Liver (tissue), 8 donors: ENCODE measurements at regions not wholly inside any gene's neighbourhood (a gene's known extent, or its start where the extent isn't known, plus 50 kb on each side); places are given as distances from the start of the nearest gene placed in this dataset.
A peak's percentile ranks its signal among the peaks of the same experiment; 100 is the strongest.

Experiments
- DNase-seq: peaks from one replicate; pipeline ENCODE4 v3.0.0-alpha.2; 2017; ENCODE audit warnings: low spot score
- H3K27ac ChIP-seq, 2 donors: one replicate each; pipeline ENCODE4 v1.7.0; 2013; ENCODE audit warnings: inconsistent platforms in 2 of 2, low read length in 2 of 2, control low read depth in 1 of 2, low read depth in 1 of 2, mild to moderate bottlenecking in 1 of 2
- H3K27me3 ChIP-seq, 4 donors: one replicate each; pipeline versions ENCODE4 v1.6.1 to v1.7.0; 2013; ENCODE audit warnings: low read length in 3 of 4, inconsistent platforms in 1 of 4, mild to moderate bottlenecking in 1 of 4, moderate library complexity in 1 of 4; ENCODE audit not compliant: control insufficient read depth in 4 of 4, insufficient read depth in 4 of 4
- H3K36me3 ChIP-seq, 4 donors: one replicate each; pipeline versions ENCODE4 v1.6.1 to v1.7.0; 2013; ENCODE audit warnings: low read length in 3 of 4, mild to moderate bottlenecking in 3 of 4, low read depth in 1 of 4, moderate library complexity in 1 of 4; ENCODE audit not compliant: control insufficient read depth in 4 of 4, insufficient read depth in 3 of 4
- H3K4me1 ChIP-seq, 4 donors: one replicate each; pipeline versions ENCODE4 v1.6.1 to v1.7.0; 2013; ENCODE audit warnings: low read length in 3 of 4, mild to moderate bottlenecking in 3 of 4, moderate library complexity in 1 of 4; ENCODE audit not compliant: control insufficient read depth in 4 of 4, insufficient read depth in 4 of 4
- H3K4me3 ChIP-seq, 3 donors: one replicate each; pipeline versions ENCODE4 v1.6.1 to v1.7.0; 2013; ENCODE audit warnings: low read length in 3 of 3, control low read depth in 1 of 3, low read depth in 1 of 3, mild to moderate bottlenecking in 1 of 3
- H3K9ac ChIP-seq, 2 donors: one replicate each; pipeline ENCODE4 v1.7.0; 2013; ENCODE audit warnings: low read length in 2 of 2, mild to moderate bottlenecking in 2 of 2, moderate library complexity in 2 of 2, control low read depth in 1 of 2, low read depth in 1 of 2
- H3K9me3 ChIP-seq, 4 donors: one replicate each; pipeline versions ENCODE4 v1.6.1 to v1.7.0; 2013; ENCODE audit warnings: low read length in 3 of 4; ENCODE audit not compliant: control insufficient read depth in 4 of 4
- ATF3 ChIP-seq: IDR thresholded peaks from 2 replicates; pipeline ENCODE4 v1.6.1; 2016; ENCODE audit warnings: antibody characterized with exemption
- EGR1 ChIP-seq, 2 donors: IDR thresholded peaks; 2 replicates each; pipeline ENCODE4 v1.6.1; 2016 to 2018; ENCODE audit warnings: antibody characterized with exemption in 2 of 2, low read depth in 2 of 2
- FOXA1 ChIP-seq: IDR thresholded peaks from 2 replicates; pipeline ENCODE4 v1.6.1; 2016; ENCODE audit warnings: antibody characterized with exemption
- FOXA2 ChIP-seq: IDR thresholded peaks from 2 replicates; pipeline ENCODE4 v1.6.1; 2016; ENCODE audit warnings: antibody characterized with exemption
- GABPA ChIP-seq, 2 donors: IDR thresholded peaks in 1 of 2; conservative IDR thresholded peaks in 1 of 2; 2 replicates each; pipeline ENCODE4 v1.6.1; 2016; ENCODE audit warnings: antibody characterized with exemption in 2 of 2, mild to moderate bottlenecking in 1 of 2, moderate library complexity in 1 of 2
- HNF4A ChIP-seq, 2 donors: conservative IDR thresholded peaks; 2 replicates each; pipeline ENCODE4 v1.6.1; 2016; ENCODE audit warnings: antibody characterized with exemption in 2 of 2, mild to moderate bottlenecking in 2 of 2
- HNF4G ChIP-seq: IDR thresholded peaks from 2 replicates; pipeline ENCODE4 v1.6.1; 2016; ENCODE audit warnings: antibody characterized with exemption
- JUND ChIP-seq, 2 donors: IDR thresholded peaks; 2 replicates each; pipeline ENCODE4 v1.6.1; 2016; ENCODE audit warnings: antibody characterized with exemption in 2 of 2
- NR2F2 ChIP-seq: IDR thresholded peaks from 2 replicates; pipeline ENCODE4 v1.6.1; 2016; ENCODE audit warnings: antibody characterized with exemption
- RAD21 ChIP-seq, 2 donors: IDR thresholded peaks; 2 replicates each; pipeline ENCODE4 v1.6.1; 2016; ENCODE audit warnings: antibody characterized with exemption in 2 of 2, mild to moderate bottlenecking in 2 of 2
- REST ChIP-seq: IDR thresholded peaks from 2 replicates; pipeline ENCODE4 v1.6.1; 2016; ENCODE audit warnings: antibody characterized with exemption, mild to moderate bottlenecking
- RXRA ChIP-seq, 2 donors: IDR thresholded peaks; 2 replicates each; pipeline ENCODE4 v1.6.1; 2017 to 2018; ENCODE audit warnings: antibody characterized with exemption in 2 of 2, mild to moderate bottlenecking in 1 of 2
- SP1 ChIP-seq: IDR thresholded peaks from 2 replicates; pipeline ENCODE4 v1.6.1; 2018; ENCODE audit warnings: antibody characterized with exemption, mild to moderate bottlenecking
- TAF1 ChIP-seq: conservative IDR thresholded peaks from 2 replicates; pipeline ENCODE4 v1.6.1; 2016; ENCODE audit warnings: antibody characterized with exemption, mild to moderate bottlenecking
- YY1 ChIP-seq: IDR thresholded peaks from 2 replicates; pipeline ENCODE4 v1.6.1; 2016; ENCODE audit warnings: antibody characterized with exemption, mild to moderate bottlenecking
- WGBS: extraction: QIAGEN DNeasy Blood & Tissue Kit; methylation state at CpG from one replicate; pipeline ENCODE4 v1.1.7; 2013; 5-methylcytosine and 5-hydroxymethylcytosine counted together
- TF ChIP-seq, protein P1 (sequence below): fragments of 150-350 bp; IDR thresholded peaks from 2 replicates; pipeline ENCODE4 v1.5.1; 2017; ENCODE audit warnings: improper control_type of control experiment, low read depth, low read length; ENCODE audit not compliant: missing input control
- TF ChIP-seq, protein P2 (sequence below): IDR thresholded peaks from 2 replicates; pipeline ENCODE4 v1.6.1; 2016; ENCODE audit warnings: antibody characterized with exemption
- TF ChIP-seq, protein P3 (sequence below): IDR thresholded peaks from 2 replicates; pipeline ENCODE4 v1.6.1; 2016; ENCODE audit warnings: antibody characterized with exemption
- donor health status: healthy.
- donor health status: healthy.
- donor health status: healthy.
- donor health status: healthy.
- donor health status: healthy.

DNA sequence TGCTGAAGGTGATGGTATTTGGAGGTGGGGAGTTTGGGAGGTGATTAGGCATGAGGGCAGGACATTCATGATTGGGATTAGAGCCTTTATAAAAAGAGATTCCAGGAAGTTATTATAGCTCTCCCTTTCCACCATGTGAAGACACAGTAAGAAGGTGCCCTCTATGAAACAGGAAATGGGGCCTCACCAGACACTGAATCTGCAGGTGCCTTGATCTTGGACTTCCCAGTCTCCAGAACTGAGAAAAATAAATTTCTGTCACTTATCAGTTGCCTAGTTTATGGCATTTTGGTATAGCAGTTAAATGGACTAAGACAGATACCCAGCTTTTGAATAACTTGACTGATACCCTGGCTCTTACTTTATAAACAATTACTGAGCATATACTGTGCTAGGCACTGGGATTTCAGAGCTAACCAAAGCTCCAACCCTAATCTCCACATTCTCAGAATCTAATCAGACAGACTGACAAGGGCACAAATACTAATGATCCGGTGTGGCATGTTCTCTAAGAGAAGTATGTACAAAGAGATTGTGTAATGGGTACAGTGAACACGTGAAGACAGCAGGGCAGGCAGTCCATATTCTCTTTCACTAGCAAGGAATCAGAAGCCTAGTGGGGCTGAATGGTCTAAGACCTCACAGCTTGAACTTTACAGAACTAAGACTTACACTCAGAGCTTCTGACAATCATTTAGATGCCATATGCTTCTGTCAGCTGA lies 343.1 kb downstream of the WDR72 start:
- H3K9me3 ChIP-seq, result no peaks in the 10 kb centered on the region
- H3K27me3 ChIP-seq, result no peaks in the 10 kb centered on the region
- peak overlapping the region; percentile 38 to 61 for H3K27ac ChIP-seq
- H3K4me1 ChIP-seq, result peaks cover 0 to 23% (median 9%) of the 10 kb centered on the region in 4 donors
- no peak overlapping the region for H3K4me3 ChIP-seq
- TF ChIP-seq YY1, result peak; percentile 70
- peak; percentile 45 for TF ChIP-seq TAF1
- peak; percentile 35 for TF ChIP-seq FOXA1
- TF ChIP-seq, protein P1, sequence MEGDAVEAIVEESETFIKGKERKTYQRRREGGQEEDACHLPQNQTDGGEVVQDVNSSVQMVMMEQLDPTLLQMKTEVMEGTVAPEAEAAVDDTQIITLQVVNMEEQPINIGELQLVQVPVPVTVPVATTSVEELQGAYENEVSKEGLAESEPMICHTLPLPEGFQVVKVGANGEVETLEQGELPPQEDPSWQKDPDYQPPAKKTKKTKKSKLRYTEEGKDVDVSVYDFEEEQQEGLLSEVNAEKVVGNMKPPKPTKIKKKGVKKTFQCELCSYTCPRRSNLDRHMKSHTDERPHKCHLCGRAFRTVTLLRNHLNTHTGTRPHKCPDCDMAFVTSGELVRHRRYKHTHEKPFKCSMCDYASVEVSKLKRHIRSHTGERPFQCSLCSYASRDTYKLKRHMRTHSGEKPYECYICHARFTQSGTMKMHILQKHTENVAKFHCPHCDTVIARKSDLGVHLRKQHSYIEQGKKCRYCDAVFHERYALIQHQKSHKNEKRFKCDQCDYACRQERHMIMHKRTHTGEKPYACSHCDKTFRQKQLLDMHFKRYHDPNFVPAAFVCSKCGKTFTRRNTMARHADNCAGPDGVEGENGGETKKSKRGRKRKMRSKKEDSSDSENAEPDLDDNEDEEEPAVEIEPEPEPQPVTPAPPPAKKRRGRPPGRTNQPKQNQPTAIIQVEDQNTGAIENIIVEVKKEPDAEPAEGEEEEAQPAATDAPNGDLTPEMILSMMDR, result no peak
- TF ChIP-seq GABPA (IDR thresholded peaks at IDR 0.05 in 1 of 2, conservative IDR thresholded peaks at IDR 0.05 in 1 of 2), result no peak
- TF ChIP-seq RAD21 (IDR thresholded peaks at IDR 0.05), result peak; percentile 54
- peak; percentile 38 for TF ChIP-seq FOXA2
- TF ChIP-seq RXRA (IDR thresholded peaks at IDR 0.05), result peak; percentile 63 to 68
- TF ChIP-seq, protein P2, sequence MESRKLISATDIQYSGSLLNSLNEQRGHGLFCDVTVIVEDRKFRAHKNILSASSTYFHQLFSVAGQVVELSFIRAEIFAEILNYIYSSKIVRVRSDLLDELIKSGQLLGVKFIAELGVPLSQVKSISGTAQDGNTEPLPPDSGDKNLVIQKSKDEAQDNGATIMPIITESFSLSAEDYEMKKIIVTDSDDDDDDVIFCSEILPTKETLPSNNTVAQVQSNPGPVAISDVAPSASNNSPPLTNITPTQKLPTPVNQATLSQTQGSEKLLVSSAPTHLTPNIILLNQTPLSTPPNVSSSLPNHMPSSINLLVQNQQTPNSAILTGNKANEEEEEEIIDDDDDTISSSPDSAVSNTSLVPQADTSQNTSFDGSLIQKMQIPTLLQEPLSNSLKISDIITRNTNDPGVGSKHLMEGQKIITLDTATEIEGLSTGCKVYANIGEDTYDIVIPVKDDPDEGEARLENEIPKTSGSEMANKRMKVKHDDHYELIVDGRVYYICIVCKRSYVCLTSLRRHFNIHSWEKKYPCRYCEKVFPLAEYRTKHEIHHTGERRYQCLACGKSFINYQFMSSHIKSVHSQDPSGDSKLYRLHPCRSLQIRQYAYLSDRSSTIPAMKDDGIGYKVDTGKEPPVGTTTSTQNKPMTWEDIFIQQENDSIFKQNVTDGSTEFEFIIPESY, result peak; percentile 36
- no peak for TF ChIP-seq NR2F2
- peak; percentile 30 for TF ChIP-seq ATF3
- peak; percentile 69 to 70 for TF ChIP-seq HNF4A (conservative IDR thresholded peaks at IDR 0.05)
- TF ChIP-seq, protein P3, sequence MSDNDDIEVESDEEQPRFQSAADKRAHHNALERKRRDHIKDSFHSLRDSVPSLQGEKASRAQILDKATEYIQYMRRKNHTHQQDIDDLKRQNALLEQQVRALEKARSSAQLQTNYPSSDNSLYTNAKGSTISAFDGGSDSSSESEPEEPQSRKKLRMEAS, result peak; percentile 21
- TF ChIP-seq JUND (IDR thresholded peaks at IDR 0.05), result no peak
- TF ChIP-seq REST, result peak; percentile 41
- no peak for TF ChIP-seq HNF4G
- TF ChIP-seq EGR1 (IDR thresholded peaks at IDR 0.05; ENCODE audit: low read depth in 2 of 2), result peak in 1 of 2 donors; percentile 29
- TF ChIP-seq SP1, result peak; percentile 69
- 29% methylated on average over 2 of the region's 2 CpGs for WGBS
- no peak overlapping the region for H3K9ac ChIP-seq
- no peak for DNase-seq
- no peaks in the 10 kb centered on the region for H3K36me3 ChIP-seq
